Loucy (cell line): ENCODE measurements at regions not wholly inside any gene's neighbourhood (a gene's known extent, or its start where the extent isn't known, plus 50 kb on each side); places are given as distances from the start of the nearest gene placed in this dataset.

ENCODE experiments used
- H2AFZ ChIP-seq: fragments of 200-600 bp; sonication (generic); 2 replicates; pipeline ENCODE4 v1.6.0; 2016; ENCODE audit warnings: antibody characterized with exemption, mild to moderate bottlenecking, low read length, moderate library complexity
- H3F3A ChIP-seq: fragments of 200-600 bp; 2 replicates; pipeline ENCODE4 v1.6.0; 2016; ENCODE audit warnings: antibody characterized with exemption, low read depth, mild to moderate bottlenecking
- H3K27me3 ChIP-seq: fragments of 200-600 bp; sonication (generic); 2 replicates; pipeline ENCODE4 v1.6.1; 2014; ENCODE audit warnings: low read length, mild to moderate bottlenecking; ENCODE audit not compliant: insufficient read depth, poor library complexity, severe bottlenecking
- H3K36me3 ChIP-seq: fragments of 200-600 bp; sonication (generic); 2 replicates; pipeline ENCODE4 v1.6.1; 2016; ENCODE audit warnings: low read length; ENCODE audit not compliant: insufficient read depth
- H3K4me1 ChIP-seq: fragments of 200-600 bp; sonication (generic); 2 replicates; pipeline ENCODE4 v1.5.1; 2014; ENCODE audit warnings: low read length, mild to moderate bottlenecking; ENCODE audit not compliant: insufficient read depth, poor library complexity, severe bottlenecking
- H3K4me2 ChIP-seq: fragments of 200-600 bp; sonication (generic); 2 replicates; pipeline ENCODE4 v1.6.0; 2014; ENCODE audit warnings: antibody characterized with exemption, low read length, low read depth, mild to moderate bottlenecking; ENCODE audit not compliant: poor library complexity, severe bottlenecking
- H3K4me3 ChIP-seq: fragments of 200-600 bp; sonication (generic); 2 replicates; pipeline ENCODE4 v1.5.1; 2014; ENCODE audit warnings: low read length, mild to moderate bottlenecking, mixed read lengths; ENCODE audit not compliant: poor library complexity, severe bottlenecking
- H3K79me2 ChIP-seq: fragments of 200-600 bp; sonication (generic); 2 replicates; pipeline ENCODE4 v1.6.1; 2014; ENCODE audit warnings: low read length; ENCODE audit not compliant: insufficient read depth
- H3K9ac ChIP-seq: fragments of 200-600 bp; sonication (generic); 2 replicates; pipeline ENCODE4 v1.6.0; 2014; ENCODE audit warnings: mild to moderate bottlenecking, low read depth, low read length, moderate library complexity; ENCODE audit not compliant: poor library complexity, severe bottlenecking
- H3K9me2 ChIP-seq: fragments of 200-600 bp; sonication (generic); replicated peaks from 2 replicates; pipeline ENCODE4 v1.6.1; 2016; ENCODE audit warnings: low read depth, low read length, mixed read lengths
- H3K9me3 ChIP-seq: fragments of 200-600 bp; sonication (generic); 2 replicates; pipeline ENCODE4 v1.6.1; 2014; ENCODE audit warnings: mild to moderate bottlenecking, antibody characterized with exemption, low read length, low read depth; ENCODE audit not compliant: insufficient read depth
- H4K20me1 ChIP-seq: fragments of 200-600 bp; sonication (generic); 2 replicates; pipeline ENCODE4 v1.6.0; 2014; ENCODE audit warnings: antibody characterized with exemption, low read length, mild to moderate bottlenecking; ENCODE audit not compliant: insufficient read depth, poor library complexity, severe bottlenecking
- EZH2phosphoT487 ChIP-seq: fragments of 200-600 bp; IDR thresholded peaks from 2 replicates; pipeline ENCODE4 v1.6.1; 2018; ENCODE audit warnings: antibody characterized with exemption, mild to moderate bottlenecking, moderate library complexity, borderline replicate concordance
- TF ChIP-seq, protein P1 (sequence below): fragments of 200-600 bp; sonication (generic); conservative IDR thresholded peaks from 2 replicates; pipeline ENCODE4 v1.5.1; 2014; ENCODE audit warnings: mild to moderate bottlenecking, antibody characterized with exemption, low read length

- Histone ChIP-seq H3K4me1 (peaks cover 24% of the 10 kb centered on the region), H4K20me1 (no peaks in the 10 kb centered on the region), H3K27me3 (no peaks in the 10 kb centered on the region), H3K79me2 (no peaks in the 10 kb centered on the region), H3K9ac (no peak overlapping the region), H3K4me3 (no peak overlapping the region), H3K9me3 (no peaks in the 10 kb centered on the region), H3K9me2 (no peaks in the 10 kb centered on the region), H3K36me3 (no peaks in the 10 kb centered on the region), H3K4me2 (no peak overlapping the region), H3F3A (peaks cover 3% of the 10 kb centered on the region; the same call in 1 of the 2 replicates), H2AFZ (no peak overlapping the region)
- no peak for TF ChIP-seq EZH2phosphoT487
- TF ChIP-seq, protein P1, sequence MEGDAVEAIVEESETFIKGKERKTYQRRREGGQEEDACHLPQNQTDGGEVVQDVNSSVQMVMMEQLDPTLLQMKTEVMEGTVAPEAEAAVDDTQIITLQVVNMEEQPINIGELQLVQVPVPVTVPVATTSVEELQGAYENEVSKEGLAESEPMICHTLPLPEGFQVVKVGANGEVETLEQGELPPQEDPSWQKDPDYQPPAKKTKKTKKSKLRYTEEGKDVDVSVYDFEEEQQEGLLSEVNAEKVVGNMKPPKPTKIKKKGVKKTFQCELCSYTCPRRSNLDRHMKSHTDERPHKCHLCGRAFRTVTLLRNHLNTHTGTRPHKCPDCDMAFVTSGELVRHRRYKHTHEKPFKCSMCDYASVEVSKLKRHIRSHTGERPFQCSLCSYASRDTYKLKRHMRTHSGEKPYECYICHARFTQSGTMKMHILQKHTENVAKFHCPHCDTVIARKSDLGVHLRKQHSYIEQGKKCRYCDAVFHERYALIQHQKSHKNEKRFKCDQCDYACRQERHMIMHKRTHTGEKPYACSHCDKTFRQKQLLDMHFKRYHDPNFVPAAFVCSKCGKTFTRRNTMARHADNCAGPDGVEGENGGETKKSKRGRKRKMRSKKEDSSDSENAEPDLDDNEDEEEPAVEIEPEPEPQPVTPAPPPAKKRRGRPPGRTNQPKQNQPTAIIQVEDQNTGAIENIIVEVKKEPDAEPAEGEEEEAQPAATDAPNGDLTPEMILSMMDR: no peak
These were observed 56.7 kb upstream of the CLINT1 start for GRCh38 chr5:157915638-157916037.

DNA sequence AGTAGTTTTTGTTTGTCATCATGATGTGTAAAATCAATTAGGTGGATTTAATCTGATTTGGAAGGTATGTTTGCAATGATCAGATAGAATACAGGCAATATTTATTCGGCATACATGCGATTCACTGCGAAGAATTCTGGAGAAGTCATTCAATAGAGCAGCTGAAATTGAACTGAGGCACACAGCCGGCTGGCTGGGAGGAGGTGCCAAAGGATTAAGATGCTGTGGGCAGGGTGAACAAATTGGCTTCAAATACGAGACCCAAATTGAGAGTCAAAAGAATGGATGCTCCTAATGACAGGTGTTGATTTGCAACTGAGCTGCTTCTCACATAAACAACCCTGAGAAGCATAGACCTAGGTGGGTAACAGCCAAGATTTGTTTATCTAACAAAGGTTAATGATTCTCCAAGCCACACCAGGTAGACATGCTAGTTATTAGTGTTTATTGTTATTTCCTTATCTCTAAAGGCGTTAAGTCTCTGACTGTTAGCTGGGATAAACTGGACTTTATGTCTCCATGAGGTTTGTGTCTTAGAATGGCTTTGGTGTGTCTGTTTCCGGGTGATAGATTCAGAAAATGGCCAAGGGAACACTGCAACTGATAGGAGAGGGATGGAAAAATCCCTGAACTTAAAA is 55.3 kb upstream of the CLINT1 start:
- Histone ChIP-seq H3K9me3 (no peaks in the 10 kb centered on the region), H3K9me2 (no peaks in the 10 kb centered on the region), H3K4me2 (no peak overlapping the region), H4K20me1 (no peaks in the 10 kb centered on the region), H3K9ac (no peak overlapping the region), H3K27me3 (no peaks in the 10 kb centered on the region), H2AFZ (no peak overlapping the region), H3K4me3 (no peak overlapping the region), H3K36me3 (no peaks in the 10 kb centered on the region), H3K79me2 (no peaks in the 10 kb centered on the region), H3F3A (peaks cover 3% of the 10 kb centered on the region; the same call in 1 of the 2 replicates), H3K4me1 (peaks cover 17% of the 10 kb centered on the region)
- TF ChIP-seq, protein P1: no peak
- no peak for TF ChIP-seq EZH2phosphoT487

- no peak overlapping the region for H3K4me3 ChIP-seq
- no peak overlapping the region for H2AFZ ChIP-seq
- H3K9me3 ChIP-seq: no peaks in the 10 kb centered on the region
- H3K4me1 ChIP-seq: peaks cover 12% of the 10 kb centered on the region
- no peaks in the 10 kb centered on the region for H3K36me3 ChIP-seq
- no peaks in the 10 kb centered on the region for H3K27me3 ChIP-seq
- H3K9me2 ChIP-seq: no peaks in the 10 kb centered on the region
- H3K79me2 ChIP-seq: no peaks in the 10 kb centered on the region
- peaks cover 3% of the 10 kb centered on the region; the same call in 1 of the 2 replicates for H3F3A ChIP-seq
- H4K20me1 ChIP-seq: no peaks in the 10 kb centered on the region
- TF ChIP-seq, protein P1: no peak
- no peak for TF ChIP-seq EZH2phosphoT487
- no peak overlapping the region for H3K4me2 ChIP-seq
- H3K9ac ChIP-seq: no peak overlapping the region
These were observed 54.6 kb upstream of the CLINT1 start for GRCh38 chr5:157913575-157913974.
